ENCODE measurements at regions not wholly inside any gene's neighbourhood (a gene's known extent, or its start where the extent isn't known, plus 50 kb on each side); places are given as distances from the start of the nearest gene placed in this dataset.

GRCh38 chr20:41748756-41749582 lies 130.8 kb upstream of the CHD6 start:
- TF ChIP-seq TEAD4 (IDR thresholded peaks at IDR 0.05) (no peak), CREB1 (IDR thresholded peaks at IDR 0.05; ENCODE audit: low read depth) (no peak), EGR1 (IDR thresholded peaks at IDR 0.05) (no peak), TCF12 (IDR thresholded peaks at IDR 0.05; ENCODE audit: low read depth) (no peak), USF1 (IDR thresholded peaks at IDR 0.05) (no peak), YY1 (IDR thresholded peaks at IDR 0.05; ENCODE audit: low read depth) (no peak), RAD21 (IDR thresholded peaks at IDR 0.05; ENCODE audit: low read depth) (no peak), FOXM1 (IDR thresholded peaks at IDR 0.05; ENCODE audit: borderline replicate concordance, low read depth) (no peak), ZBTB7A (IDR thresholded peaks at IDR 0.05; ENCODE audit: low read depth) (no peak), CEBPB (IDR thresholded peaks at IDR 0.05) (no peak), TAF1 (IDR thresholded peaks at IDR 0.05; ENCODE audit: low read depth) (no peak), REST (IDR thresholded peaks at IDR 0.05; ENCODE audit: low read depth) (no peak), MAX (IDR thresholded peaks at IDR 0.05) (no peak), EP300 (IDR thresholded peaks at IDR 0.05; ENCODE audit: borderline replicate concordance) (no peak), NFIC (IDR thresholded peaks at IDR 0.05) (no peak)

DNA sequence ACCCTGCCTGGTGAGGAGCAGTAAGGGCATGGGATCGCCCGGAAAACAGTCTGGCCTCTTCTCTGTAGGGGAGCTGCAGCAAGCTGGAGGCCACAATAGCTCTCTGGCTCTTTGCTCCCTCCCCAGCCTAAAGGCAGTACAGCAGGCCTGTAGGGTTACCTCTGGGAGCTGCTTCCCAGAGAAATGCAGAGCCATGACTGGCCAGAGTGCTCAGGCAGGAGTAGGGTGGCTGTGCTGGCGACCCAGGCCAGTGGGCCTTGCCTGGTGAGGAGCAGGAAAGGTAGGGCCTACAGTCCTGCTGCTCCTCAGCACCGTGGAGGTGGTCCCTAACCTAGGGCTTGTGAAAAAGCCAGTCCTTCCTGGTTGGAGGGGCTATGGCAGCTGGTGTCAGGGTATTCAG lies 129.9 kb upstream of the CHD6 start:
- TF ChIP-seq RAD21 (IDR thresholded peaks at IDR 0.05; ENCODE audit: low read depth) (no peak), CREB1 (IDR thresholded peaks at IDR 0.05; ENCODE audit: low read depth) (no peak)

GRCh38 chr20:41747226-41747625 lies 129.0 kb upstream of the CHD6 start:
- TF ChIP-seq EGR1 (IDR thresholded peaks at IDR 0.05), result no peak
- no peak for TF ChIP-seq TAF1 (IDR thresholded peaks at IDR 0.05; ENCODE audit: low read depth)
- TF ChIP-seq REST (IDR thresholded peaks at IDR 0.05; ENCODE audit: low read depth), result no peak
- TF ChIP-seq EP300 (IDR thresholded peaks at IDR 0.05; ENCODE audit: borderline replicate concordance), result no peak
- TF ChIP-seq RAD21 (IDR thresholded peaks at IDR 0.05; ENCODE audit: low read depth), result no peak
- no peak for TF ChIP-seq MAX (IDR thresholded peaks at IDR 0.05)
- TF ChIP-seq ZBTB7A (IDR thresholded peaks at IDR 0.05; ENCODE audit: low read depth), result no peak
- no peak for TF ChIP-seq TCF12 (IDR thresholded peaks at IDR 0.05; ENCODE audit: low read depth)
- TF ChIP-seq TEAD4 (IDR thresholded peaks at IDR 0.05), result no peak
- no peak for TF ChIP-seq FOXM1 (IDR thresholded peaks at IDR 0.05; ENCODE audit: borderline replicate concordance, low read depth)
- TF ChIP-seq YY1 (IDR thresholded peaks at IDR 0.05; ENCODE audit: low read depth), result no peak
- TF ChIP-seq NFIC (IDR thresholded peaks at IDR 0.05), result no peak
- TF ChIP-seq CREB1 (IDR thresholded peaks at IDR 0.05; ENCODE audit: low read depth), result no peak
- TF ChIP-seq CEBPB (IDR thresholded peaks at IDR 0.05), result no peak

DNA sequence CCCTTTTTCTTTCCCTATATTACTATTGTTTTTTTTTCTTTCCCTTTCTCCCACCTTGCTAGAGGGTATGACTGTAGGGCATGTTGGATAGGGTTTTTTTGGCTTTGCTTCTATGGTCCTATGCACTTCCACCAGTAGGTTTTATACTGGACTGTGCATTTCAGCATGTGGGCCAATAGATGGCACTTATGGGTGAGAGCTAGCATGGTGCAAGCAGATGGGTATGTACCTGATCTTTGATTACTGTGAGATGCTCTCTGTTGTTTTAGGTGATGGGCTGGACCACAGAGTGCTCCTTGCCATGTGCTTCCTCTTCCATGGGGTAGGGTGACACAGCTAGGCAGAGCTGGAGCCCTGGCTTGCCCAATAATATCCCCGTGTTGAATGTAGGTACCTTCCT lies 128.5 kb upstream of the CHD6 start:
- TF ChIP-seq YY1 (IDR thresholded peaks at IDR 0.05; ENCODE audit: low read depth) (no peak), RAD21 (IDR thresholded peaks at IDR 0.05; ENCODE audit: low read depth) (no peak), MAX (IDR thresholded peaks at IDR 0.05) (no peak), EGR1 (IDR thresholded peaks at IDR 0.05) (no peak), CEBPB (IDR thresholded peaks at IDR 0.05) (no peak), USF1 (IDR thresholded peaks at IDR 0.05) (no peak), NFIC (IDR thresholded peaks at IDR 0.05) (no peak), EP300 (IDR thresholded peaks at IDR 0.05; ENCODE audit: borderline replicate concordance) (no peak), TEAD4 (IDR thresholded peaks at IDR 0.05) (no peak), REST (IDR thresholded peaks at IDR 0.05; ENCODE audit: low read depth) (no peak), TAF1 (IDR thresholded peaks at IDR 0.05; ENCODE audit: low read depth) (no peak), FOXM1 (IDR thresholded peaks at IDR 0.05; ENCODE audit: borderline replicate concordance, low read depth) (no peak), TCF12 (IDR thresholded peaks at IDR 0.05; ENCODE audit: low read depth) (no peak), ZBTB7A (IDR thresholded peaks at IDR 0.05; ENCODE audit: low read depth) (no peak), CREB1 (IDR thresholded peaks at IDR 0.05; ENCODE audit: low read depth) (no peak)
